ENCODE measurements at regions not wholly inside any gene's neighbourhood (a gene's known extent, or its start where the extent isn't known, plus 50 kb on each side); places are given as distances from the start of the nearest gene placed in this dataset.
"Not testable (repeated sequence)": the region's sequence is repeated elsewhere in the genome, so short reads cannot be mapped to it uniquely, and the experiment has no call there.

- no peak for DNase-seq
Observed at GRCh38 chr17:14460516-14461226, 159.8 kb downstream of the HS3ST3B1 start.

GRCh38 chr17:14459955-14460354 is 159.1 kb downstream of the HS3ST3B1 start:
- DNase-seq, result no peak

- no peak for DNase-seq
Observed at GRCh38 chr17:14458724-14459123, 157.8 kb downstream of the HS3ST3B1 start.

- DNase-seq, result no peak
Observed at GRCh38 chr17:14454746-14455145, 153.9 kb downstream of the HS3ST3B1 start.

GRCh38 chr17:14452856-14453255 is 152.0 kb downstream of the HS3ST3B1 start:
- DNase-seq, result no peak

- DNase-seq, result no peak
Observed at GRCh38 chr17:14451729-14452191, 150.9 kb downstream of the HS3ST3B1 start.

DNA sequence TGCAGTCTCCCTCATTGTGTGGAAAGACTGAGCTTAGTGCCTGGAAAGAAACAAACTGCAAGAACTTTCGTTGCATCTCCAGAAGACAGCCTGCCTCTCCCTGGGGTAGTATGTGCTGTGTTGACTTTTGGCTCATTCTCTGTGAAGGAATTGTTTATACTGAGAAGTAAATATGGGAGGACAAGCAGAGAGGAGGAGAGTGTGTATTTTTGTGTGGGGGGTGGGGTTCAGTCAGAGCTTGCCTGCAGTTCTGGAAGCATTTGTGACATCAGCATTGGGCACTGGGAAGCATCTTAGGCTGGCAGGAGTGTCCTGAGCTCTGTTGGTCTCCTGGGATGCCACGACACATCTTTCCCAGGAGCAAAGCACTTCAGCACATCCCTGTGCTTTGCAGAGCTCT is 147.9 kb downstream of the HS3ST3B1 start:
- DNase-seq, result no peak

GRCh38 chr17:14446825-14447224 is 145.9 kb downstream of the HS3ST3B1 start:
- no peak for DNase-seq

DNA sequence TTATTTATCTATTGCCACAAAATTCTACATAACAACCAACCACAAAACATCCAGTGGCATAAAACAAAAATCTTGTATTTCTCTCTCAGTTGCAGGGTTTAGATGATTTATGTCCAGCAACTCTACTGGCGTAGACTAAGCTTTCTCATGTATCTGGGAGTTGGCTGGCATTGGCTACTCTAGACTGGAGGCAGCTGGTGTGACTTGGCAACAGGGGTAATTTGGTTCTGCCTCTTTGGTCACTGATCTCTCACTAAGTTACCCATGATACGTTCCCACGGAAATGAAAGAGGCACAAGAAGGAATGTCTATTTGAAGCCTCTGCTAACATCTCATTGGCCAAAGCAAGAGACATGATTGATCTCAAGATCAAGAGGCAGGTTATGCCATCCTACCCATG is 144.0 kb downstream of the HS3ST3B1 start:
- no peak for DNase-seq

- no peak for DNase-seq
Observed at GRCh38 chr17:14442798-14443528, 142.1 kb downstream of the HS3ST3B1 start.

GRCh38 chr17:14437176-14437575 is 136.3 kb downstream of the HS3ST3B1 start:
- no peak for DNase-seq

DNA sequence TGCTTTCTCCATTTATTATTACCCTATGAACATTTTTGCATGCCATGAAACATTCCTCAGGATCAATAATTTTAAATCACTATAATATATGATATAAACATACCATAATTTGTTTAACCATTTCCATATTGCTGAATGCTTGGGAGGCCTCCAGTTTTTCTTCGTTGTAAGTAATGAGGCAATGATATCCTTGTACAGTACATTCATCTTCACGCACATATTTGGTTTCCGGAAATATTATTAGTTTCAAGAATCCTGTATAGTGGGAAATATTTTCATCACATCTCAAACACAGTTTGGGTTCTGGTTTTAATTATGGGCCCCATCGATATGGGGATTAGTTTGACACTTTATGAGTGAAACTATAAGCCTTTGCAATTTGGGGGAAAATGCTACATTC is 135.4 kb downstream of the HS3ST3B1 start:
- no peak for DNase-seq

- DNase-seq, result no peak
Observed at GRCh38 chr17:14434506-14434905, 133.6 kb downstream of the HS3ST3B1 start.

DNA sequence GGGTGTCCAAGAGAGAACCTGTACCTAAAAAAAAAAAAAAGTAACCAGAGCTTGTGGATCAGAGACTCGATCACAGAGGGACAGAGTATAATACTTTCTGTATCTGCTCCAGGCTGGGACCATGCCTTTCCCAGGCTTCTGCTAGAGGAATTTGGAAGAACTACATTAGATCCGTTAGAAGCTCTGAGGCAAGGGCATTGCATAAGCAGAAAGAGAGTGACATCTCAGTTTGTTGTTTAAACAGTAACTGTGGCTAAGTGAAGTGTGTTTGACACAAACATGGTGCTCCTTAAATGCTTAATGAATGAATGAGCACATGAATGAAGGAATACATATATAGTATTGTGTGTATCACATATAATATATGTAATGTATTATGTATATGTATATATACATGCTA is 131.2 kb downstream of the HS3ST3B1 start:
- no peak for DNase-seq

DNA sequence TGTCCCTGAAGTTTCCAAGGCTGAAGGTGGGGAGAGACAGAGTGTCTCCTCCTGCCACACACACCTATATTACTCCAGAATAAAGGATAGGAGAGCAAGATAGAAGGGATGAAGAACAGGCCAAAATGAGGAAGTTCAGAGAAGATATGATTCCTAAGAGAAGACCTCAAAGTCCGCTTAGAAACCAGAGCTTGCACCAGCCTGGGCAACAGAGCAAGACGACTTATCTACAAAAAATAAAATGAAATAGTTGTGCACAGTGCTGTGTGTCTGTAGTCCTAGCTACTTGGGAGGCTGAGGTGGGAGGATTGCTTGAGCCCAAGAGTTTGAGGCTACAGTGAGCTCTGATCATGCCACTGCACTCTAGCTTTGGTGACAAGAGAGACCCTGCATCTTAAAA is 128.2 kb downstream of the HS3ST3B1 start:
- DNase-seq, result no peak

GRCh38 chr17:14428648-14429029 is 127.8 kb downstream of the HS3ST3B1 start:
- DNase-seq, result no peak

GRCh38 chr17:14427900-14428647 is 127.2 kb downstream of the HS3ST3B1 start:
- no peak for DNase-seq

DNA sequence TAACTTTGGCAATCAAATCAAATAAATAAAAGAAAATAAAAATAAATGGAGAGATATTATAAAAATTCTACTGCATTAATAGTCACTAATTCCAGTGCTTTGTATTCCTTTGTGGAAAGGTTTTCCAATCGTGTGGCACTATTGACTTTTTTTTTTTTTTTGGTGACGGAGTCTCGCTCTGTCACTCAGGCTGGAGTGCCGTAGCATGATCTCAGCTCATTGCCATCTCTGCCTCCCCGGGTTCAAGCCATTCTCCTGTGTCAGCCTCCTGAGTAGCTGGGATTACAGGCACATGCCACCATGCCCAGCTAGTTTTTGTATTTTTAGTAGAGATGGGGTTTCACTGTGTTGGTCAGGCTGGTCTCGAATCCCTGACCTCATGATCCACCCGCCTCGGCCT is 122.3 kb downstream of the HS3ST3B1 start:
- DNase-seq, result not testable (repeated sequence)

- no peak for DNase-seq
Observed at GRCh38 chr17:14417336-14417735, 116.5 kb downstream of the HS3ST3B1 start.

- no peak for DNase-seq
Observed at GRCh38 chr17:14409292-14409691, 108.4 kb downstream of the HS3ST3B1 start.

- no peak for DNase-seq
Observed at GRCh38 chr17:14407541-14407940, 106.7 kb downstream of the HS3ST3B1 start.

DNA sequence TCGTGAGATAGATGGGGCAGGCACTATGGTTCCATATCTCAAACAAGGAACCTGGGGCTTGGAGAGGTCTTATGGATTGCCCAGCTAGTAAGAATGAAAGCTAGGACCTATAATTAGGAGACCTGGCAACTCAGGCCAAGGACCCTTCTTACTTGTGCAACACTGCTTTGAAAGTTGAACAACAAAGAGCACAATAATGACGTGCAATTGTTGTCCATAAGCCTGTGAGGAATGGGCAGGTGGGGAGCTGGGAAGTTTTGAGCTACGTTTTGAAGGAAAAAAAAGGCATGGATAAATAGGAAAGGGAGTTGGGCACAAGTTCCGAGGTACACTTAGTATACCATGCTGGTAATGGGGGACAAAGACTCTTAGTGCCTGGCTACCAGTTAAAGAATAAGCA is 104.3 kb downstream of the HS3ST3B1 start:
- no peak for DNase-seq

All from right hindlimb (tissue), 1 donor.